ENCODE measurements at regions not wholly inside any gene's neighbourhood (a gene's known extent, or its start where the extent isn't known, plus 50 kb on each side); places are given as distances from the start of the nearest gene placed in this dataset.
"Not testable (repeated sequence)": the region's sequence is repeated elsewhere in the genome, so short reads cannot be mapped to it uniquely, and the experiment has no call there.

DNA sequence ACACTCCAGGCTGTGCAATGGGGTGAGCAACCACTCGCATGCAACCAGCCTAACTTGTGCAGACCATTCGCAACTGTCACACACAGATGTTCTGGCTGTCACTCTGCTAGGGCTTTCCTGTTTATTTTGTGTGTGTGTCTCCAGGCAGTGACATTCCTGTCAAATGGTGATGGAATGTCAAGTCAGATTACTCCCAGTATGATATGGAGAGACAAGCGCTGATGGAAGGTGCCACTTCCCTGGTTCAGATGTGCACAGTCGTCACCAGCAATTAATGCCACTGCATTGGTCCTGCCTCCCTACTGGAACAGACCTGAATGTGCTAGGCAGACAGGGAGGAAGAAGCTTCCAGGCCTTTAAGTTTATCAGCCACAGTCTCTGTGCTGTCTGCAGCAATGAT lies 442.4 kb upstream of the ISX start:
- no peak for DNase-seq (ENCODE audit: low read depth)
- TF ChIP-seq, protein P1, sequence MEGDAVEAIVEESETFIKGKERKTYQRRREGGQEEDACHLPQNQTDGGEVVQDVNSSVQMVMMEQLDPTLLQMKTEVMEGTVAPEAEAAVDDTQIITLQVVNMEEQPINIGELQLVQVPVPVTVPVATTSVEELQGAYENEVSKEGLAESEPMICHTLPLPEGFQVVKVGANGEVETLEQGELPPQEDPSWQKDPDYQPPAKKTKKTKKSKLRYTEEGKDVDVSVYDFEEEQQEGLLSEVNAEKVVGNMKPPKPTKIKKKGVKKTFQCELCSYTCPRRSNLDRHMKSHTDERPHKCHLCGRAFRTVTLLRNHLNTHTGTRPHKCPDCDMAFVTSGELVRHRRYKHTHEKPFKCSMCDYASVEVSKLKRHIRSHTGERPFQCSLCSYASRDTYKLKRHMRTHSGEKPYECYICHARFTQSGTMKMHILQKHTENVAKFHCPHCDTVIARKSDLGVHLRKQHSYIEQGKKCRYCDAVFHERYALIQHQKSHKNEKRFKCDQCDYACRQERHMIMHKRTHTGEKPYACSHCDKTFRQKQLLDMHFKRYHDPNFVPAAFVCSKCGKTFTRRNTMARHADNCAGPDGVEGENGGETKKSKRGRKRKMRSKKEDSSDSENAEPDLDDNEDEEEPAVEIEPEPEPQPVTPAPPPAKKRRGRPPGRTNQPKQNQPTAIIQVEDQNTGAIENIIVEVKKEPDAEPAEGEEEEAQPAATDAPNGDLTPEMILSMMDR (IDR thresholded peaks at IDR 0.05; ENCODE audit: insufficient read depth, low read depth, low read length, missing control alignments), result no peak
- no peak overlapping the region for H3K4me3 ChIP-seq (ENCODE audit: low read length)

DNA sequence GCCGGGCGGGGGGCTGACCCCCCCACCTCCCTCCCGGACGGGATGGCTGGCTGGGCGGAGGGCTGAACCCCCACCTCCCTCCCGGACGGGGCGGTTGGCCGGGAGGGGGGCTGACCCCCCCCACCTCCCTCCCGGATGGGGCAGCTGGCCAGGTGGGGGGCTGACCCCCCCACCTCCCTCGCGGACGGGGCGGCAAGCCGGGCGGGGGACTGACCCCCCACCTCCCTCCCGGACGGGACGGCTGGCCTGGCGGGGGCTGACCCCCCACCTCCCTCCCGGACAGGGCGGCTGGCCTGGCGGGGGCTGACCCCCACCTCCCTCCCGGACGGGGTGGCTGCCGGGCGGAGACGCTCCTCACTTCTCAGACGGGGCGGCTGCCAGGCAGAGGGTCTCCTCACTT lies 440.1 kb upstream of the ISX start:
- not testable (repeated sequence) for DNase-seq (ENCODE audit: low read depth); H3K4me3 ChIP-seq (ENCODE audit: low read length)

DNA sequence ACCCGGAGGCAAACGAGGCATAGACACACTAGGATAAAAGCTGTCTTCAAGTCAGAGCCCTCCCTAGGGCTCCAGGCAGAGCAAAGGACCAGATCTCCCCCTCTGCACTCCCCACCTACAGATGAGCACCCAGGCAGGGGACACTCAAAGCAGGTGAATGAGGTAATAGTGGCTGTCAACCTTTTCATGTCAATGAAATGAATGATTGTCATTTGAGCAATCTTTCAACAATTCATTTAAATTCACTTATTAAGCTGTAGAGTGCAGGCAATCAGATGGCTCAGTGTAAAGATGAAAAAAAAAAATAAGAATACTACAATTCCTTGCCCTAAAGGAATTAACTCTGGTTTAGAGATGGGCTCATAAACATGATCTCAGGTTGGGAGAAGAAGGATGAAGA lies 427.8 kb upstream of the ISX start:
- H3K4me3 ChIP-seq (ENCODE audit: low read length), result no peak overlapping the region
- no peak for DNase-seq (ENCODE audit: low read depth)
- TF ChIP-seq, protein P1 (IDR thresholded peaks at IDR 0.05; ENCODE audit: insufficient read depth, low read depth, low read length, missing control alignments), result no peak

DNA sequence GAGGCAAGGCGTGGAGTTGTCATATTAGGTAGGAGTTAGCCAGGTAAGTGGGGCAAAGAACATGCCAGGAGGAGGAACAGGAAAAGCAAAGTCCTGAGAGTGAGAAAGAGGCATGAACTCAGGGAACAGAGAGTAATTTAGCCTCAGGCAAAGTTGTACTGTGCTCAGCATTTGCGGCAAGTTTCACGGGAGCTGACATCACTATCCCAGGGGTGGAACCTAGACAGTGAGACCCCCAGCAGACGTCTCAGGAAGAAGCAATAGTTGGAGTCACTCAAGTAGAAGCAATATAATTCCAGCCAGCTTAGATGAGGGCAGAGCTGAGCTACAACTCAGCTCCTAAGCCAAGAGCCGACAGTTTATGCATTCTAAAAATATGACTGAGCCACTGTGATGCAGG lies 426.0 kb upstream of the ISX start:
- no peak overlapping the region for H3K4me3 ChIP-seq (ENCODE audit: low read length)
- TF ChIP-seq, protein P1 (IDR thresholded peaks at IDR 0.05; ENCODE audit: insufficient read depth, low read depth, low read length, missing control alignments), result no peak
- no peak for DNase-seq (ENCODE audit: low read depth)

DNA sequence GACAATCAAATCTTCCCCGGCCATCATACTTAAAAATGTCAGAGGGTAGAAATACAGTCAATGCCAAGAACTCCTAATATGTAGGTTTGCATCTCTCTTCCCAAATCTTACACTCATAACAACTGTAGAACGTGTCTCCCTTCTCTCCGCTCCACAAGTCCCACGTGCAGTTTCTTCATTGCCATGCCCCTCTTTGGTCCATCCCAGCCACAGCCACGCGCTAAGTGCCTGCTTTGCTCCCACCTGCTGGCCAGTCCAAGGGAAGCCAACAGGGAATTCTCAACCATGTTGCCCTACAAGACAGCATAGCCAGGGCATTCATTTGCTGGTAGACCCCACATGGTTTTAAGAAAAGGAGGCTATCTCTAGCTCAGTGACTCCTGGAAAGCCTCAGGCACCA lies 420.6 kb upstream of the ISX start:
- DNase-seq (ENCODE audit: low read depth), result no peak
- TF ChIP-seq, protein P1 (IDR thresholded peaks at IDR 0.05; ENCODE audit: insufficient read depth, low read depth, low read length, missing control alignments), result no peak
- H3K4me3 ChIP-seq (ENCODE audit: low read length), result no peak overlapping the region

DNA sequence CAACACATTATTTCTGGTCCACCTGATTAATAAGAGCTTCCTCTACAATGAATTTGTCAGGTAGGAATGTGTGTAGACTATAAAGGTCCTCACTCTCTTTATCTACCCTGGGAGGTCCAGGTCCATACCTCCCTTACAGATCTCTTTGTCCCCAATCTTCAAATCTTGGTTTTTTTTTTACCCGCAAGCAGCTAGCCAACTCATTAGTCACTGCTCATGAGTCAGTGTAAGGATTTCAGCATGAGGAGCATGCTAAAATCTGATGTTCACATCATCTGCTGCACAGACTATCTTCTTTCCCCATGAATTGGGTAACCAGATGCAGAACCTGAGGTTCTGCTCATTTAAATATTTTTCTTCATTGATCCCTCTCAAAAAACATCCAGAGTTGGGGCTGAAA lies 397.0 kb upstream of the ISX start:
- DNase-seq (ENCODE audit: low read depth), result no peak
- no peak overlapping the region for H3K4me3 ChIP-seq (ENCODE audit: low read length)
- TF ChIP-seq, protein P1 (IDR thresholded peaks at IDR 0.05; ENCODE audit: insufficient read depth, low read depth, low read length, missing control alignments), result no peak

DNA sequence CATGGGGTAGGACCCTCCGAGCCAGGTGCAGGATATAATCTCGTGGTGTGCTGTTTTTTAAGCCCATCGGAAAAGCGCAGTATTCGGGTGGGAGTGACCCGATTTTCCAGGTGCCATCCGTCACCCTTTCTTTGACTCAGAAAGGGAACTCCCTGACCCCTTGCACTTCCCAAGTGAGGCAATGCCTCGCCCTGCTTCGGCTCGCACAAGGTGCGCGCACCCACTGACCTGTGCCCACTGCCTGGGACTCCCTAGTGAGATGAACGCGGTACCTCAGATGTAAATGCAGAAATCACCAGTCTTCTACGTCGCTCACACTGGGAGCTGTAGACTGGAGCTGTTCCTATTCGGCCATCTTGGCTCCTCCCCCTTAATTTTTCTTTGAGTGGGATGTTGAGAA lies 382.9 kb upstream of the ISX start:
- not testable (repeated sequence) for H3K4me3 ChIP-seq (ENCODE audit: low read length); DNase-seq (ENCODE audit: low read depth)

DNA sequence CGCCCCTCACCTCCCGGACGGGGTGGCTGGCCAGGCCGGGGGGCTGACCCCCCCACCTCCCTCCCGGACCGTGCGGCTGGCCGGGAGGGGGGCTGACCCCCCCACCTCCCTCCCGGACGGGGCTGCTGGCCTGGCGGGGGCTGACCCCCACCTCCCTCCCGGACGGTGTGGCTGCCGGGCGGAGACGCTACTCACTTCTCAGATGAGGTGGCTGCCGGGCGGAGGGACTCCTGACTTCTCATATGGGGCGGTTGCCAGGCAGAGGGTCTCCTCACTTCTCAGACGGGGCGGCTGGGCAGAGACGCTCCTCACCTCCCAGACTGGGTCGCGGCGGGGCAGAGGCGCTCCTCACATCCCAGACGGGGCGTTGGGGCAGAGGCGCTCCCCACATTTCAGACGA lies 381.7 kb upstream of the ISX start:
- not testable (repeated sequence) for H3K4me3 ChIP-seq (ENCODE audit: low read length); DNase-seq (ENCODE audit: low read depth)

DNA sequence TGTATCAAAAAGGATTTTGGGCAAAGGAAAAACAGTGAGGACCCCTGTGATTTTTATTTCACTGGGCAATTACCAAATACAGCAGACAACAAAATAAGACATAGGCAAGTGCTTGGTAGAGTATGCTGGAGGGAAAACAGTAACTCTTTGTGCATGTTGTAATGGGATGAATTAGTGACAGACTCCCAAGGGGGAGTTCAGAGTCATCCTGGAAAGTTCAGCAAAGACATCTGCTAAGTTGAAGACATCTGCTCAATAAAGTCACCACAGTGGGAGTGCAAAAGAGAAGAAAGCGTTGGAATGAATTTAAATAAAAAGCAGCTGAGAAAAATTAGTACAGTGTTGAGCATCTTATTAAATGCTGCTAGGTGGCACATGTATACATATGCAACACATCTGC lies 378.8 kb upstream of the ISX start:
- TF ChIP-seq, protein P1 (IDR thresholded peaks at IDR 0.05; ENCODE audit: insufficient read depth, low read depth, low read length, missing control alignments), result no peak

More for the DNA sequence above, 378.8 kb upstream of the ISX start:
- H3K4me3 ChIP-seq (ENCODE audit: low read length), result no peak overlapping the region
- no peak for DNase-seq (ENCODE audit: low read depth)

All from epithelial cell of esophagus (primary cell).